ENCODE measurements at regions not wholly inside any gene's neighbourhood (a gene's known extent, or its start where the extent isn't known, plus 50 kb on each side); places are given as distances from the start of the nearest gene placed in this dataset.

- H4K91ac ChIP-seq (ENCODE audit: insufficient read length, low read depth, low read length) = no peak overlapping the region
- H2BK12ac ChIP-seq (ENCODE audit: insufficient read length, low read depth, low read length) = no peak overlapping the region
- H3K56ac ChIP-seq (ENCODE audit: insufficient read length, low read depth, low read length) = no peak overlapping the region
- H4K20me1 ChIP-seq (ENCODE audit: control insufficient read depth, insufficient read depth, insufficient read length) = no peaks in the 10 kb centered on the region
- Mint-ChIP-seq H3K4me1 (peaks cover 8 to 9% of the 10 kb centered on the region in 2 experiments), H3K9me3 (no peaks in the 10 kb centered on the region), H3K4me3 (no peak overlapping the region), H3K27me3 (ENCODE audit: low read depth) (no peaks in the 10 kb centered on the region; the same call in 1 of the 2 replicates), H3K27ac (no peak overlapping the region), H3K36me3 (ENCODE audit: insufficient read depth in 1 of 3, low read depth in 3 of 3) (no peaks in the 10 kb centered on the region)
- H3T11ph ChIP-seq (ENCODE audit: low read length) = no peak overlapping the region
- no peak overlapping the region for H3K23ac ChIP-seq (ENCODE audit: insufficient read length, low read depth, low read length)
- H3K14ac ChIP-seq (ENCODE audit: insufficient read depth, low read length) = no peak overlapping the region
- no peaks in the 10 kb centered on the region for H3K9me3 ChIP-seq (ENCODE audit: control insufficient read depth, low read depth, low read length)
- DNase-seq = no peak
- H3K27ac ChIP-seq (ENCODE audit: insufficient read length, low read depth, low read length) = no peak overlapping the region
- no peaks in the 10 kb centered on the region for H3K79me2 ChIP-seq (ENCODE audit: insufficient read depth, low read length)
- H2BK20ac ChIP-seq (ENCODE audit: low read depth, low read length, poor library complexity, severe bottlenecking) = no peak overlapping the region
- H3K4me2 ChIP-seq (ENCODE audit: insufficient read depth, insufficient read length, low read length) = no peak overlapping the region
- H2AK5ac ChIP-seq (ENCODE audit: insufficient read length, low read length) = no peak overlapping the region
- H3K9ac ChIP-seq (ENCODE audit: extremely low read depth, insufficient read length, low read length) = no peak overlapping the region
- H2AFZ ChIP-seq (ENCODE audit: low read length) = no peak overlapping the region
- no CpG with 5 or more reads among the region's 3 CpGs for WGBS (ENCODE audit: extremely low coverage, insufficient read length, low lambda C conversion rate)
- no peaks in the 10 kb centered on the region for H3K27me3 ChIP-seq (ENCODE audit: insufficient read depth, low read length)
- H4K8ac ChIP-seq (replicated peaks; ENCODE audit: insufficient read length, low read depth, low read length) = no peak overlapping the region
- TF ChIP-seq CTCF (conservative IDR thresholded peaks at IDR 0.05) = no peak
- no peaks in the 10 kb centered on the region for H3K4me1 ChIP-seq (ENCODE audit: insufficient read depth, low read length)
- no peak overlapping the region for H3K18ac ChIP-seq (ENCODE audit: insufficient read length, low read depth, low read length)
- no peak overlapping the region for H2BK120ac ChIP-seq (ENCODE audit: low read depth, low read length, poor library complexity, severe bottlenecking)
- no peak overlapping the region for H2BK5ac ChIP-seq (ENCODE audit: insufficient read length, low read length)
- no peak overlapping the region for H2BK15ac ChIP-seq (ENCODE audit: low read depth, low read length)
- no peak overlapping the region for H3K4ac ChIP-seq (ENCODE audit: low read depth, low read length)
- no peak overlapping the region for H4K5ac ChIP-seq (ENCODE audit: insufficient read length, low read depth, low read length)
- no peaks in the 10 kb centered on the region for H3K23me2 ChIP-seq (ENCODE audit: insufficient read length, low read depth, low read length, poor library complexity, severe bottlenecking)
- no peaks in the 10 kb centered on the region for H3K79me1 ChIP-seq (ENCODE audit: insufficient read depth, low read depth, low read length, poor library complexity, severe bottlenecking)
Measured at GRCh38 chr4:14902342-14902741, 99.9 kb upstream of the CPEB2 start.

Data from H9 (cell line).